H1 (cell line): ENCODE measurements at regions not wholly inside any gene's neighbourhood (a gene's known extent, or its start where the extent isn't known, plus 50 kb on each side); places are given as distances from the start of the nearest gene placed in this dataset.

Experiments used
- CTCF ChIA-PET: fragments of 300-600 bp; sonication (Branson Sonifier 250); formaldehyde crosslinking; loops from one replicate; lab custom pipeline; 2021; ENCODE audit not compliant: partially characterized antibody; lab: Charles Lee
- POLR2A ChIA-PET: fragments of 300-600 bp; sonication (Branson Sonifier 250); formaldehyde crosslinking; loops from one replicate; lab custom pipeline; 2021; ENCODE audit warnings: inconsistent platforms; ENCODE audit not compliant: partially characterized antibody; lab: Charles Lee
- DNase-seq, 2 experiments: peaks; one replicate each; pipeline versions ENCODE4 v3.0.0 to v3.0.0-alpha.2; 2010 to 2022; ENCODE audit warnings: low spot score in 2 of 2, low read depth in 1 of 2, mixed read lengths in 1 of 2
- FAIRE-seq: peaks from 2 replicates; lab custom pipeline; 2011; peaks lifted over from hg19 to GRCh38; lab: Jason Lieb, UNC
- H2AFZ ChIP-seq: 2 replicates; pipeline ENCODE4 v1.8.1; 2012; ENCODE audit warnings: low read length, inconsistent platforms
- H2AK5ac ChIP-seq: 2 replicates; pipeline ENCODE4 v1.6.1; 2013; ENCODE audit warnings: low read depth, low read length
- H2BK120ac ChIP-seq: replicated peaks from 2 replicates; pipeline ENCODE3; 2013; ENCODE audit warnings: low read depth, low read length, inconsistent platforms
- H2BK12ac ChIP-seq: 2 replicates; pipeline ENCODE4 v1.6.1; 2013; ENCODE audit warnings: low read depth, low read length
- H2BK15ac ChIP-seq: 2 replicates; pipeline ENCODE4 v1.6.1; 2013; ENCODE audit warnings: low read length
- H2BK20ac ChIP-seq: 2 replicates; pipeline ENCODE4 v1.6.1; 2013; ENCODE audit warnings: low read length
- H2BK5ac ChIP-seq: 2 replicates; pipeline ENCODE4 v1.6.1; 2013; ENCODE audit warnings: low read depth, low read length
- H3K14ac ChIP-seq: 2 replicates; pipeline ENCODE4 v1.6.1; 2013; ENCODE audit warnings: inconsistent platforms; ENCODE audit not compliant: insufficient read length
- H3K18ac ChIP-seq: 2 replicates; pipeline ENCODE4 v1.6.1; 2013; ENCODE audit warnings: low read length; ENCODE audit errors: extremely low read depth
- H3K23ac ChIP-seq: 2 replicates; pipeline ENCODE4 v1.6.1; 2013; ENCODE audit warnings: inconsistent platforms; ENCODE audit not compliant: insufficient read length
- H3K23me2 ChIP-seq: 2 replicates; pipeline ENCODE4 v1.6.1; 2013; ENCODE audit warnings: low read depth, low read length
- H3K27ac ChIP-seq: 2 replicates; pipeline ENCODE4 v1.6.1; 2011; ENCODE audit warnings: low read depth, low read length, inconsistent platforms
- H3K27me3 ChIP-seq, 4 experiments: replicated peaks in 1 of 4; 1 replicate in 1 of 4; 2 replicates in 3 of 4; pipeline versions ENCODE4 v1.6.1 to v1.8.1; 2011 to 2013; ENCODE audit warnings: low read length in 3 of 4, mild to moderate bottlenecking in 3 of 4, inconsistent platforms in 2 of 4, mixed read lengths in 2 of 4, moderate library complexity in 1 of 4; ENCODE audit not compliant: control insufficient read depth in 3 of 4, insufficient read depth in 3 of 4; ENCODE audit errors: extremely low read depth in 1 of 4
- H3K36me3 ChIP-seq, 4 experiments: 2 replicates each; pipeline versions ENCODE4 v1.6.1 to v1.8.1; 2011 to 2013; ENCODE audit warnings: mild to moderate bottlenecking in 4 of 4, low read length in 3 of 4, moderate library complexity in 2 of 4, control low read depth in 1 of 4, inconsistent platforms in 1 of 4; ENCODE audit not compliant: insufficient read depth in 4 of 4, control insufficient read depth in 2 of 4
- H3K4ac ChIP-seq: replicated peaks from 2 replicates; pipeline ENCODE3; 2013; ENCODE audit warnings: low read length, low read depth, mixed read lengths, inconsistent platforms; ENCODE audit not compliant: insufficient read length
- H3K4me1 ChIP-seq, 4 experiments: replicated peaks in 1 of 4; 1 replicate in 1 of 4; 2 replicates in 3 of 4; pipeline versions ENCODE4 v1.6.1 to v1.8.1; 2011 to 2013; ENCODE audit warnings: low read length in 3 of 4, inconsistent platforms in 2 of 4, mixed read lengths in 1 of 4; ENCODE audit not compliant: insufficient read depth in 4 of 4, control insufficient read depth in 3 of 4
- H3K4me2 ChIP-seq, 2 experiments: 2 replicates each; pipeline versions ENCODE4 v1.6.1 to v1.8.1; 2011 to 2013; ENCODE audit warnings: low read depth in 2 of 2, low read length in 2 of 2, control low read depth in 1 of 2, inconsistent platforms in 1 of 2, mild to moderate bottlenecking in 1 of 2; ENCODE audit not compliant: insufficient read depth in 1 of 2
- H3K4me3 ChIP-seq, 4 experiments: fragments of 200-600, 300-600 bp in 1 of 4; sonication (generic), shearing (Covaris generic), sonication (Bioruptor Twin) in 1 of 4; 2 replicates each; pipeline versions ENCODE4 v1.5.1 to v1.8.1; 2011 to 2016; ENCODE audit warnings: low read length in 4 of 4, low read depth in 3 of 4, control low read depth in 2 of 4, inconsistent platforms in 2 of 4, mild to moderate bottlenecking in 2 of 4, mixed read lengths in 1 of 4, moderate library complexity in 1 of 4; ENCODE audit not compliant: insufficient read depth in 2 of 4; ENCODE audit errors: extremely low read depth in 1 of 4
- H3K56ac ChIP-seq: replicated peaks from 2 replicates; pipeline ENCODE3; 2013; ENCODE audit warnings: low read depth, mild to moderate bottlenecking, mixed read lengths, low read length, inconsistent platforms; ENCODE audit not compliant: insufficient read length
- H3K79me1 ChIP-seq: 2 replicates; pipeline ENCODE4 v1.6.1; 2013; ENCODE audit warnings: low read depth, low read length, control low read depth
- H3K79me2 ChIP-seq, 2 experiments: 2 replicates each; pipeline versions ENCODE4 v1.6.1 to v1.8.1; 2012 to 2013; ENCODE audit warnings: low read length in 2 of 2, mild to moderate bottlenecking in 2 of 2, inconsistent platforms in 1 of 2; ENCODE audit not compliant: insufficient read depth in 2 of 2, control insufficient read depth in 1 of 2
- H3K9ac ChIP-seq, 4 experiments: replicated peaks in 1 of 4; 1 replicate in 1 of 4; 2 replicates in 3 of 4; pipeline versions ENCODE4 v1.6.1 to v1.8.1; 2011 to 2013; ENCODE audit warnings: low read depth in 3 of 4, low read length in 3 of 4, control low read depth in 2 of 4, mild to moderate bottlenecking in 2 of 4, moderate library complexity in 2 of 4, inconsistent platforms in 1 of 4; ENCODE audit errors: extremely low read depth in 1 of 4
- H3K9me3 ChIP-seq, 2 experiments: 2 replicates each; pipeline versions ENCODE4 v1.6.1 to v1.8.1; 2012 to 2013; ENCODE audit warnings: mild to moderate bottlenecking in 2 of 2, moderate library complexity in 2 of 2, control low read depth in 1 of 2, inconsistent platforms in 1 of 2, low read depth in 1 of 2, low read length in 1 of 2, mixed read lengths in 1 of 2; ENCODE audit not compliant: insufficient read depth in 2 of 2
- H4K20me1 ChIP-seq, 2 experiments: replicated peaks in 1 of 2; 2 replicates each; pipeline versions ENCODE3 to v1.8.1; 2011 to 2013; ENCODE audit warnings: inconsistent platforms in 2 of 2, low read length in 2 of 2, mild to moderate bottlenecking in 1 of 2; ENCODE audit not compliant: insufficient read depth in 2 of 2, control insufficient read depth in 1 of 2
- H4K5ac ChIP-seq: 2 replicates; pipeline ENCODE4 v1.6.1; 2013; ENCODE audit warnings: low read length, low read depth, mixed read lengths, inconsistent platforms; ENCODE audit not compliant: insufficient read length
- H4K8ac ChIP-seq: 2 replicates; pipeline ENCODE4 v1.8.0; 2013; ENCODE audit warnings: mild to moderate bottlenecking, moderate library complexity, low read length, inconsistent platforms; ENCODE audit not compliant: insufficient read depth; ENCODE audit errors: extremely low read depth
- H4K91ac ChIP-seq: replicated peaks from 2 replicates; pipeline ENCODE3; 2013; ENCODE audit warnings: low read length, mixed read lengths, inconsistent platforms; ENCODE audit not compliant: insufficient read length
- WGBS, 2 experiments: shearing (Covaris generic) in 1 of 2; methylation state at CpG; one replicate each; pipeline versions ENCODE4 v1.1.6 to v1.1.7; 2013 to 2015; ENCODE audit warnings: low lambda C conversion rate in 2 of 2, mixed read lengths in 2 of 2, inconsistent platforms in 1 of 2, low coverage in 1 of 2, missing lambda C conversion rate in 1 of 2; ENCODE audit not compliant: insufficient replicate concordance in 2 of 2, insufficient coverage in 1 of 2, insufficient read length in 1 of 2; ENCODE audit errors: extremely low coverage in 1 of 2, missing lambda C conversion rate in 1 of 2; 5-methylcytosine and 5-hydroxymethylcytosine counted together

DNA sequence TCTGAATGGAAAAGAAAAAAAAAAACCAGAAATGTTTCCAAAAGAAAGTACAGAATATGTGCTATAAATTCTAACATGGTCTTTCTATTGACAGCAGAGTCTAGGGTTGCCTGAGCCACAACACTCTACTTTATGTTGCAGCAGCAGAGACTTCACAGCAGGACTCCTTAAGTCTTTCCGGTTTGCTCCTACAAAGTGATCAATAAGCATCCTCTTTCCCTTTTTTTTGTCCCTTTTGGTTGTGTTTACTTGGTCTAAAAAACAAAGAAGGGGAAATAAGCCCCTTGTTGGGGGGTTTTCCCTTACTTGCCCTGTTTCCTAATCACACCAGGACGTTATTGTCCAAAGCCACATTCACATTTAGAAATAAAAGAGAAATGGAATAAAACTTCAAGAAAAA is 163.1 kb upstream of the MPPED2 start:
- CTCF ChIA-PET, result interaction anchor here (1.4 kb wide), 1 partner anchor 165 kb away, joined by 4 read pairs; no protein-coding TSS in a partner anchor
- peak; percentile 68 for FAIRE-seq

More for the DNA sequence above, 163.1 kb upstream of the MPPED2 start:
- Histone ChIP-seq H2BK5ac (no peak overlapping the region), H3K4me2 (0 out of 4 replicates have a peak overlapping the region, but pooled peaks of 1 of the 2 experiments have one; percentile 8), H3K23me2 (no peaks in the 10 kb centered on the region), H2BK120ac (no peak overlapping the region), H3K14ac (no peak overlapping the region), H3K18ac (no peak overlapping the region), H3K27me3 (peaks cover 0 to 19% (median 7%) of the 10 kb centered on the region in 4 experiments; a peak in 5 of 7 replicates), H3K4me1 (peaks cover 0 to 11% (median 8%) of the 10 kb centered on the region in 4 experiments; a peak in 5 of 7 replicates), H2BK15ac (no peak overlapping the region), H4K8ac (no peak overlapping the region), H3K56ac (no peak overlapping the region), H3K9me3 (no peaks in the 10 kb centered on the region), H3K23ac (no peak overlapping the region), H4K91ac (no peak overlapping the region), H2BK20ac (no peak overlapping the region), H2AFZ (no peak overlapping the region), H4K5ac (no peak overlapping the region), H3K36me3 (no peaks in the 10 kb centered on the region), H2AK5ac (no peak overlapping the region), H2BK12ac (no peak overlapping the region), H3K9ac (no peak overlapping the region), H3K4ac (no peak overlapping the region), H3K79me2 (no peaks in the 10 kb centered on the region), H3K4me3 (no peak overlapping the region), H3K79me1 (no peaks in the 10 kb centered on the region), H4K20me1 (no peaks in the 10 kb centered on the region), H3K27ac (no peak overlapping the region)
- 11% methylated on average over 2 of the region's 2 CpGs; no CpG with 5 or more reads in 1 of the 2 experiments for WGBS, 2 experiments
- no peak for DNase-seq
- POLR2A ChIA-PET, result no interaction called here
